ENCODE measurements at regions not wholly inside any gene's neighbourhood (a gene's known extent, or its start where the extent isn't known, plus 50 kb on each side); places are given as distances from the start of the nearest gene placed in this dataset.

- ATAC-seq = no peak
- TF ChIP-seq RARB (CRISPR knock-in tag; IDR thresholded peaks at IDR 0.05) (no peak), PPARA (CRISPR knock-in tag; IDR thresholded peaks at IDR 0.05; ENCODE audit: borderline replicate concordance) (no peak), ESRRG (CRISPR knock-in tag; IDR thresholded peaks at IDR 0.05) (no peak), GLIS3 (CRISPR knock-in tag; IDR thresholded peaks at IDR 0.05) (no peak), CSDC2 (CRISPR knock-in tag; IDR thresholded peaks at IDR 0.05) (no peak), BACH2 (CRISPR knock-in tag; IDR thresholded peaks at IDR 0.05; ENCODE audit: borderline replicate concordance) (no peak), ZFP30 (CRISPR knock-in tag; IDR thresholded peaks at IDR 0.05) (no peak), TOX (CRISPR knock-in tag; IDR thresholded peaks at IDR 0.05; ENCODE audit: borderline replicate concordance) (no peak), PATZ1 (CRISPR knock-in tag; IDR thresholded peaks at IDR 0.05; ENCODE audit: borderline replicate concordance) (no peak)
- TF ChIP-seq, protein P1, sequence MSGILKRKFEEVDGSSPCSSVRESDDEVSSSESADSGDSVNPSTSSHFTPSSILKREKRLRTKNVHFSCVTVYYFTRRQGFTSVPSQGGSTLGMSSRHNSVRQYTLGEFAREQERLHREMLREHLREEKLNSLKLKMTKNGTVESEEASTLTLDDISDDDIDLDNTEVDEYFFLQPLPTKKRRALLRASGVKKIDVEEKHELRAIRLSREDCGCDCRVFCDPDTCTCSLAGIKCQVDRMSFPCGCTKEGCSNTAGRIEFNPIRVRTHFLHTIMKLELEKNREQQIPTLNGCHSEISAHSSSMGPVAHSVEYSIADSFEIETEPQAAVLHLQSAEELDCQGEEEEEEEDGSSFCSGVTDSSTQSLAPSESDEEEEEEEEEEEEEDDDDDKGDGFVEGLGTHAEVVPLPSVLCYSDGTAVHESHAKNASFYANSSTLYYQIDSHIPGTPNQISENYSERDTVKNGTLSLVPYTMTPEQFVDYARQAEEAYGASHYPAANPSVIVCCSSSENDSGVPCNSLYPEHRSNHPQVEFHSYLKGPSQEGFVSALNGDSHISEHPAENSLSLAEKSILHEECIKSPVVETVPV (CRISPR knock-in tag; IDR thresholded peaks at IDR 0.05) = no peak
Measured at GRCh38 chr1:110727246-110727645, 52.5 kb upstream of the KCNA3 start.

- no peak for TF ChIP-seq CSDC2 (CRISPR knock-in tag; IDR thresholded peaks at IDR 0.05)
- TF ChIP-seq OSR1 (CRISPR knock-in tag; IDR thresholded peaks at IDR 0.05) = no peak
- TF ChIP-seq SNAI2 (CRISPR knock-in tag; IDR thresholded peaks at IDR 0.05) = no peak
- TF ChIP-seq GLIS3 (CRISPR knock-in tag; IDR thresholded peaks at IDR 0.05) = no peak
- TF ChIP-seq BACH2 (CRISPR knock-in tag; IDR thresholded peaks at IDR 0.05; ENCODE audit: borderline replicate concordance) = no peak
- TF ChIP-seq, protein P2, sequence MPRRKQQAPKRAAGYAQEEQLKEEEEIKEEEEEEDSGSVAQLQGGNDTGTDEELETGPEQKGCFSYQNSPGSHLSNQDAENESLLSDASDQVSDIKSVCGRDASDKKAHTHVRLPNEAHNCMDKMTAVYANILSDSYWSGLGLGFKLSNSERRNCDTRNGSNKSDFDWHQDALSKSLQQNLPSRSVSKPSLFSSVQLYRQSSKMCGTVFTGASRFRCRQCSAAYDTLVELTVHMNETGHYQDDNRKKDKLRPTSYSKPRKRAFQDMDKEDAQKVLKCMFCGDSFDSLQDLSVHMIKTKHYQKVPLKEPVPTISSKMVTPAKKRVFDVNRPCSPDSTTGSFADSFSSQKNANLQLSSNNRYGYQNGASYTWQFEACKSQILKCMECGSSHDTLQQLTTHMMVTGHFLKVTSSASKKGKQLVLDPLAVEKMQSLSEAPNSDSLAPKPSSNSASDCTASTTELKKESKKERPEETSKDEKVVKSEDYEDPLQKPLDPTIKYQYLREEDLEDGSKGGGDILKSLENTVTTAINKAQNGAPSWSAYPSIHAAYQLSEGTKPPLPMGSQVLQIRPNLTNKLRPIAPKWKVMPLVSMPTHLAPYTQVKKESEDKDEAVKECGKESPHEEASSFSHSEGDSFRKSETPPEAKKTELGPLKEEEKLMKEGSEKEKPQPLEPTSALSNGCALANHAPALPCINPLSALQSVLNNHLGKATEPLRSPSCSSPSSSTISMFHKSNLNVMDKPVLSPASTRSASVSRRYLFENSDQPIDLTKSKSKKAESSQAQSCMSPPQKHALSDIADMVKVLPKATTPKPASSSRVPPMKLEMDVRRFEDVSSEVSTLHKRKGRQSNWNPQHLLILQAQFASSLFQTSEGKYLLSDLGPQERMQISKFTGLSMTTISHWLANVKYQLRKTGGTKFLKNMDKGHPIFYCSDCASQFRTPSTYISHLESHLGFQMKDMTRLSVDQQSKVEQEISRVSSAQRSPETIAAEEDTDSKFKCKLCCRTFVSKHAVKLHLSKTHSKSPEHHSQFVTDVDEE (CRISPR knock-in tag; IDR thresholded peaks at IDR 0.05) = no peak
- no peak for TF ChIP-seq POU6F1 (CRISPR knock-in tag; IDR thresholded peaks at IDR 0.05; ENCODE audit: borderline replicate concordance, low read depth)
- no peak for TF ChIP-seq ARNTL (CRISPR knock-in tag; IDR thresholded peaks at IDR 0.05; ENCODE audit: borderline replicate concordance, low read depth)
- TF ChIP-seq ZFP30 (CRISPR knock-in tag; IDR thresholded peaks at IDR 0.05) = no peak
- TF ChIP-seq ZNF8 (CRISPR knock-in tag; IDR thresholded peaks at IDR 0.05) = no peak
- no peak for ATAC-seq
Measured at GRCh38 chr1:110726755-110727154, 52.0 kb upstream of the KCNA3 start.

Data from SK-N-SH treated with all-trans-retinoic acid at 6 μM for 48 hours (cell line).